ENCODE measurements at regions not wholly inside any gene's neighbourhood (a gene's known extent, or its start where the extent isn't known, plus 50 kb on each side); places are given as distances from the start of the nearest gene placed in this dataset.

- H3K27ac ChIP-seq (ENCODE audit: low read length, poor library complexity, severe bottlenecking) = peak overlapping the region; percentile 28
- H3K79me1 ChIP-seq (replicated peaks; ENCODE audit: low read length, poor library complexity, severe bottlenecking) = no peaks in the 10 kb centered on the region
- H2BK15ac ChIP-seq (ENCODE audit: low read depth, poor library complexity, severe bottlenecking) = peak overlapping the region; percentile 39
- H3K14ac ChIP-seq (ENCODE audit: low read length in 2 of 2) = no peak overlapping the region
- DNase-seq = no peak
- no peak overlapping the region for H4K8ac ChIP-seq (ENCODE audit: low read length)
- no peaks in the 10 kb centered on the region for H3K36me3 ChIP-seq (ENCODE audit: control insufficient read depth in 1 of 2, insufficient read depth in 2 of 2, low read depth in 1 of 2, low read length in 2 of 2)
- H3K4ac ChIP-seq (ENCODE audit: low read depth in 1 of 2, low read length in 2 of 2) = peak overlapping the region; percentile 2 to 54
- no peak overlapping the region for H2BK120ac ChIP-seq (ENCODE audit: low read depth, low read length)
- H3K4me2 ChIP-seq (ENCODE audit: low read length, poor library complexity, severe bottlenecking) = no peak overlapping the region
- H3K18ac ChIP-seq (ENCODE audit: low read depth in 1 of 2, low read length in 2 of 2) = no peak overlapping the region
- H2AK5ac ChIP-seq (ENCODE audit: low read length, severe bottlenecking) = peak overlapping the region; percentile 49
- H3K4me3 ChIP-seq (ENCODE audit: insufficient read depth in 1 of 2, low read depth in 1 of 2, low read length in 2 of 2) = no peak overlapping the region
- H3K23ac ChIP-seq (ENCODE audit: low read length in 2 of 2) = no peak overlapping the region
- H4K91ac ChIP-seq (ENCODE audit: low read length) = peak overlapping the region; percentile 14
- peak overlapping the region in 1 of 2 experiments; percentile 34 for H2BK12ac ChIP-seq (ENCODE audit: low read length in 2 of 2)
- no peaks in the 10 kb centered on the region for H3K4me1 ChIP-seq (ENCODE audit: control insufficient read depth, insufficient read depth, low read depth, low read length)
- no peaks in the 10 kb centered on the region for H3K9me3 ChIP-seq (ENCODE audit: control insufficient read depth, low read length)
- no peaks in the 10 kb centered on the region for H3K27me3 ChIP-seq (ENCODE audit: control insufficient read depth in 1 of 2, insufficient read depth in 1 of 2, low read length in 2 of 2)
- no peak overlapping the region for H2BK5ac ChIP-seq (ENCODE audit: low read depth, low read length, poor library complexity, severe bottlenecking)
- H2AFZ ChIP-seq (ENCODE audit: low read depth, low read length) = no peak overlapping the region
- H3K9ac ChIP-seq (ENCODE audit: low read length) = no peak overlapping the region
Observed at GRCh38 chr9:78871086-78871451, 574.1 kb downstream of the PSAT1 start.

GRCh38 chr9:78871452-78872331 lies 574.8 kb downstream of the PSAT1 start:
- peak overlapping the region; percentile 87 for H3K27ac ChIP-seq (ENCODE audit: low read length, poor library complexity, severe bottlenecking)
- H4K91ac ChIP-seq (ENCODE audit: low read length) = no peak overlapping the region
- DNase-seq = peak; percentile 93
- H3K18ac ChIP-seq (ENCODE audit: low read depth in 1 of 2, low read length in 2 of 2) = no peak overlapping the region
- H3K79me1 ChIP-seq (replicated peaks; ENCODE audit: low read length, poor library complexity, severe bottlenecking) = no peaks in the 10 kb centered on the region
- 0% methylated on average over 1 of the region's 4 CpGs for WGBS
- H3K23ac ChIP-seq (ENCODE audit: low read length in 2 of 2) = no peak overlapping the region
- no peak overlapping the region for H3K9ac ChIP-seq (ENCODE audit: low read length)
- no peak overlapping the region for H2AFZ ChIP-seq (ENCODE audit: low read depth, low read length)
- no peaks in the 10 kb centered on the region for H3K27me3 ChIP-seq (ENCODE audit: control insufficient read depth in 1 of 2, insufficient read depth in 1 of 2, low read length in 2 of 2)
- peak overlapping the region in 1 of 2 experiments; percentile 78 for H2BK12ac ChIP-seq (ENCODE audit: low read length in 2 of 2)
- no peak overlapping the region for H2BK15ac ChIP-seq (ENCODE audit: low read depth, poor library complexity, severe bottlenecking)
- H3K4me3 ChIP-seq (ENCODE audit: insufficient read depth in 1 of 2, low read depth in 1 of 2, low read length in 2 of 2) = no peak overlapping the region
- H3K36me3 ChIP-seq (ENCODE audit: control insufficient read depth in 1 of 2, insufficient read depth in 2 of 2, low read depth in 1 of 2, low read length in 2 of 2) = no peaks in the 10 kb centered on the region
- no peaks in the 10 kb centered on the region for H3K4me1 ChIP-seq (ENCODE audit: control insufficient read depth, insufficient read depth, low read depth, low read length)
- H2AK5ac ChIP-seq (ENCODE audit: low read length, severe bottlenecking) = no peak overlapping the region
- no peak overlapping the region for H3K4me2 ChIP-seq (ENCODE audit: low read length, poor library complexity, severe bottlenecking)
- no peak overlapping the region for H4K8ac ChIP-seq (ENCODE audit: low read length)
- H3K9me3 ChIP-seq (ENCODE audit: control insufficient read depth, low read length) = no peaks in the 10 kb centered on the region
- no peak overlapping the region for H2BK5ac ChIP-seq (ENCODE audit: low read depth, low read length, poor library complexity, severe bottlenecking)
- no peak overlapping the region for H3K14ac ChIP-seq (ENCODE audit: low read length in 2 of 2)
- peak overlapping the region in 1 of 2 experiments; percentile 51 for H3K4ac ChIP-seq (ENCODE audit: low read depth in 1 of 2, low read length in 2 of 2)
- no peak overlapping the region for H2BK120ac ChIP-seq (ENCODE audit: low read depth, low read length)

GRCh38 chr9:78874061-78874460 lies 577.1 kb downstream of the PSAT1 start:
- Histone ChIP-seq H3K4me3 (ENCODE audit: insufficient read depth in 1 of 2, low read depth in 1 of 2, low read length in 2 of 2) (no peak overlapping the region), H4K91ac (ENCODE audit: low read length) (no peak overlapping the region), H3K79me1 (replicated peaks; ENCODE audit: low read length, poor library complexity, severe bottlenecking) (no peaks in the 10 kb centered on the region), H3K23ac (ENCODE audit: low read length in 2 of 2) (no peak overlapping the region), H3K27ac (ENCODE audit: low read length, poor library complexity, severe bottlenecking) (no peak overlapping the region), H2BK12ac (ENCODE audit: low read length in 2 of 2) (no peak overlapping the region), H2AK5ac (ENCODE audit: low read length, severe bottlenecking) (no peak overlapping the region), H3K4ac (ENCODE audit: low read depth in 1 of 2, low read length in 2 of 2) (no peak overlapping the region), H3K4me2 (ENCODE audit: low read length, poor library complexity, severe bottlenecking) (no peak overlapping the region), H2AFZ (ENCODE audit: low read depth, low read length) (no peak overlapping the region), H3K18ac (ENCODE audit: low read depth in 1 of 2, low read length in 2 of 2) (no peak overlapping the region), H4K8ac (ENCODE audit: low read length) (no peak overlapping the region), H2BK15ac (ENCODE audit: low read depth, poor library complexity, severe bottlenecking) (no peak overlapping the region), H3K9me3 (ENCODE audit: control insufficient read depth, low read length) (no peaks in the 10 kb centered on the region), H3K9ac (ENCODE audit: low read length) (no peak overlapping the region), H3K4me1 (ENCODE audit: control insufficient read depth, insufficient read depth, low read depth, low read length) (no peaks in the 10 kb centered on the region), H3K36me3 (ENCODE audit: control insufficient read depth in 1 of 2, insufficient read depth in 2 of 2, low read depth in 1 of 2, low read length in 2 of 2) (no peaks in the 10 kb centered on the region), H3K27me3 (ENCODE audit: control insufficient read depth in 1 of 2, insufficient read depth in 1 of 2, low read length in 2 of 2) (no peaks in the 10 kb centered on the region), H2BK120ac (ENCODE audit: low read depth, low read length) (no peak overlapping the region), H3K14ac (ENCODE audit: low read length in 2 of 2) (no peak overlapping the region), H2BK5ac (ENCODE audit: low read depth, low read length, poor library complexity, severe bottlenecking) (no peak overlapping the region)
- no peak for DNase-seq
- 60% methylated on average over 1 of the region's 2 CpGs for WGBS

- Histone ChIP-seq H3K36me3 (ENCODE audit: control insufficient read depth in 1 of 2, insufficient read depth in 2 of 2, low read depth in 1 of 2, low read length in 2 of 2) (no peaks in the 10 kb centered on the region), H3K18ac (ENCODE audit: low read depth in 1 of 2, low read length in 2 of 2) (no peak overlapping the region), H2AFZ (ENCODE audit: low read depth, low read length) (no peak overlapping the region), H2BK12ac (ENCODE audit: low read length in 2 of 2) (no peak overlapping the region), H2AK5ac (ENCODE audit: low read length, severe bottlenecking) (no peak overlapping the region), H3K14ac (ENCODE audit: low read length in 2 of 2) (no peak overlapping the region), H3K4me2 (ENCODE audit: low read length, poor library complexity, severe bottlenecking) (no peak overlapping the region), H3K4me1 (ENCODE audit: control insufficient read depth, insufficient read depth, low read depth, low read length) (no peaks in the 10 kb centered on the region), H2BK5ac (ENCODE audit: low read depth, low read length, poor library complexity, severe bottlenecking) (no peak overlapping the region), H3K23ac (ENCODE audit: low read length in 2 of 2) (no peak overlapping the region), H2BK15ac (ENCODE audit: low read depth, poor library complexity, severe bottlenecking) (no peak overlapping the region), H4K8ac (ENCODE audit: low read length) (no peak overlapping the region), H4K91ac (ENCODE audit: low read length) (no peak overlapping the region), H2BK120ac (ENCODE audit: low read depth, low read length) (no peak overlapping the region), H3K4ac (ENCODE audit: low read depth in 1 of 2, low read length in 2 of 2) (no peak overlapping the region), H3K9me3 (ENCODE audit: control insufficient read depth, low read length) (no peaks in the 10 kb centered on the region), H3K79me1 (replicated peaks; ENCODE audit: low read length, poor library complexity, severe bottlenecking) (no peaks in the 10 kb centered on the region), H3K9ac (ENCODE audit: low read length) (no peak overlapping the region), H3K4me3 (ENCODE audit: insufficient read depth in 1 of 2, low read depth in 1 of 2, low read length in 2 of 2) (no peak overlapping the region), H3K27ac (ENCODE audit: low read length, poor library complexity, severe bottlenecking) (no peak overlapping the region), H3K27me3 (ENCODE audit: control insufficient read depth in 1 of 2, insufficient read depth in 1 of 2, low read length in 2 of 2) (no peaks in the 10 kb centered on the region)
- DNase-seq = no peak
- 93% methylated on average over 2 of the region's 3 CpGs for WGBS
Observed at GRCh38 chr9:78879324-78880100, 582.6 kb downstream of the PSAT1 start.
